ENCODE measurements at regions not wholly inside any gene's neighbourhood (a gene's known extent, or its start where the extent isn't known, plus 50 kb on each side); places are given as distances from the start of the nearest gene placed in this dataset.

DNA sequence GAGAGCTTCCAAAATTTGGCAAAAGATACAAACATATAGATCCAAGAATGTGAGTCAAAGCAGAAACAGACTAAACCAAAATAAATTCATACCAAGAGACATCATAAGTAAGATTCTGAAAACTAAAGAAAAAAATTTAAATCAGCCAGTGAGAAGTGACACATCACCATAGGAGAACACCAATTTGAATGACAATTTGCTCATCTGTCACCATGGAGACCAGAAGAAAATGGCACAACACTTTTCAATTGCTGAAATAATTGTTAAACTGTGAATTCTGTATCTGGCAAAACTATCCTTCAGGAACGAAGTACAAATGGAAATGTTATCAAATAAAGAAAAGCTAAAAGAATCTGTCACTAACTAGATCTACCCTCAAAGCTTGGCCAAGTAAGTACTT is 864.3 kb downstream of the BRD1 start:
- TF ChIP-seq, protein P1, sequence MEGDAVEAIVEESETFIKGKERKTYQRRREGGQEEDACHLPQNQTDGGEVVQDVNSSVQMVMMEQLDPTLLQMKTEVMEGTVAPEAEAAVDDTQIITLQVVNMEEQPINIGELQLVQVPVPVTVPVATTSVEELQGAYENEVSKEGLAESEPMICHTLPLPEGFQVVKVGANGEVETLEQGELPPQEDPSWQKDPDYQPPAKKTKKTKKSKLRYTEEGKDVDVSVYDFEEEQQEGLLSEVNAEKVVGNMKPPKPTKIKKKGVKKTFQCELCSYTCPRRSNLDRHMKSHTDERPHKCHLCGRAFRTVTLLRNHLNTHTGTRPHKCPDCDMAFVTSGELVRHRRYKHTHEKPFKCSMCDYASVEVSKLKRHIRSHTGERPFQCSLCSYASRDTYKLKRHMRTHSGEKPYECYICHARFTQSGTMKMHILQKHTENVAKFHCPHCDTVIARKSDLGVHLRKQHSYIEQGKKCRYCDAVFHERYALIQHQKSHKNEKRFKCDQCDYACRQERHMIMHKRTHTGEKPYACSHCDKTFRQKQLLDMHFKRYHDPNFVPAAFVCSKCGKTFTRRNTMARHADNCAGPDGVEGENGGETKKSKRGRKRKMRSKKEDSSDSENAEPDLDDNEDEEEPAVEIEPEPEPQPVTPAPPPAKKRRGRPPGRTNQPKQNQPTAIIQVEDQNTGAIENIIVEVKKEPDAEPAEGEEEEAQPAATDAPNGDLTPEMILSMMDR (tag by site-specific recombination; IDR thresholded peaks at IDR 0.05), result no peak
- TF ChIP-seq ZBTB17 (tag by site-specific recombination; IDR thresholded peaks at IDR 0.05), result no peak
- TF ChIP-seq, protein P2, sequence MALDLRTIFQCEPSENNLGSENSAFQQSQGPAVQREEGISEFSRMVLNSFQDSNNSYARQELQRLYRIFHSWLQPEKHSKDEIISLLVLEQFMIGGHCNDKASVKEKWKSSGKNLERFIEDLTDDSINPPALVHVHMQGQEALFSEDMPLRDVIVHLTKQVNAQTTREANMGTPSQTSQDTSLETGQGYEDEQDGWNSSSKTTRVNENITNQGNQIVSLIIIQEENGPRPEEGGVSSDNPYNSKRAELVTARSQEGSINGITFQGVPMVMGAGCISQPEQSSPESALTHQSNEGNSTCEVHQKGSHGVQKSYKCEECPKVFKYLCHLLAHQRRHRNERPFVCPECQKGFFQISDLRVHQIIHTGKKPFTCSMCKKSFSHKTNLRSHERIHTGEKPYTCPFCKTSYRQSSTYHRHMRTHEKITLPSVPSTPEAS (tag by site-specific recombination; IDR thresholded peaks at IDR 0.05), result no peak
- TF ChIP-seq, protein P3, sequence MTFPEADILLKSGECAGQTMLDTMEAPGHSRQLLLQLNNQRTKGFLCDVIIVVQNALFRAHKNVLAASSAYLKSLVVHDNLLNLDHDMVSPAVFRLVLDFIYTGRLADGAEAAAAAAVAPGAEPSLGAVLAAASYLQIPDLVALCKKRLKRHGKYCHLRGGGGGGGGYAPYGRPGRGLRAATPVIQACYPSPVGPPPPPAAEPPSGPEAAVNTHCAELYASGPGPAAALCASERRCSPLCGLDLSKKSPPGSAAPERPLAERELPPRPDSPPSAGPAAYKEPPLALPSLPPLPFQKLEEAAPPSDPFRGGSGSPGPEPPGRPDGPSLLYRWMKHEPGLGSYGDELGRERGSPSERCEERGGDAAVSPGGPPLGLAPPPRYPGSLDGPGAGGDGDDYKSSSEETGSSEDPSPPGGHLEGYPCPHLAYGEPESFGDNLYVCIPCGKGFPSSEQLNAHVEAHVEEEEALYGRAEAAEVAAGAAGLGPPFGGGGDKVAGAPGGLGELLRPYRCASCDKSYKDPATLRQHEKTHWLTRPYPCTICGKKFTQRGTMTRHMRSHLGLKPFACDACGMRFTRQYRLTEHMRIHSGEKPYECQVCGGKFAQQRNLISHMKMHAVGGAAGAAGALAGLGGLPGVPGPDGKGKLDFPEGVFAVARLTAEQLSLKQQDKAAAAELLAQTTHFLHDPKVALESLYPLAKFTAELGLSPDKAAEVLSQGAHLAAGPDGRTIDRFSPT (tag by site-specific recombination; IDR thresholded peaks at IDR 0.05), result no peak
- TF ChIP-seq, protein P4, sequence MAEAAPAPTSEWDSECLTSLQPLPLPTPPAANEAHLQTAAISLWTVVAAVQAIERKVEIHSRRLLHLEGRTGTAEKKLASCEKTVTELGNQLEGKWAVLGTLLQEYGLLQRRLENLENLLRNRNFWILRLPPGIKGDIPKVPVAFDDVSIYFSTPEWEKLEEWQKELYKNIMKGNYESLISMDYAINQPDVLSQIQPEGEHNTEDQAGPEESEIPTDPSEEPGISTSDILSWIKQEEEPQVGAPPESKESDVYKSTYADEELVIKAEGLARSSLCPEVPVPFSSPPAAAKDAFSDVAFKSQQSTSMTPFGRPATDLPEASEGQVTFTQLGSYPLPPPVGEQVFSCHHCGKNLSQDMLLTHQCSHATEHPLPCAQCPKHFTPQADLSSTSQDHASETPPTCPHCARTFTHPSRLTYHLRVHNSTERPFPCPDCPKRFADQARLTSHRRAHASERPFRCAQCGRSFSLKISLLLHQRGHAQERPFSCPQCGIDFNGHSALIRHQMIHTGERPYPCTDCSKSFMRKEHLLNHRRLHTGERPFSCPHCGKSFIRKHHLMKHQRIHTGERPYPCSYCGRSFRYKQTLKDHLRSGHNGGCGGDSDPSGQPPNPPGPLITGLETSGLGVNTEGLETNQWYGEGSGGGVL (tag by site-specific recombination; IDR thresholded peaks at IDR 0.05), result no peak
- TF ChIP-seq ZNF501 (tag by site-specific recombination; IDR thresholded peaks at IDR 0.05), result no peak
